Embryonic facial prominence (tissue), 1 donor: ENCODE measurements at regions not wholly inside any gene's neighbourhood (a gene's known extent, or its start where the extent isn't known, plus 50 kb on each side); places are given as distances from the start of the nearest gene placed in this dataset.

Experiments used
- DNase-seq: peaks from one replicate; pipeline ENCODE4 v3.0.0-alpha.2; 2016; ENCODE audit errors: extremely low spot score

GRCh38 chr10:111504376-111504775 lies 427.5 kb downstream of the ADRA2A start:
- no peak for DNase-seq

- no peak for DNase-seq
Measured at GRCh38 chr10:111506266-111507034, 429.6 kb downstream of the ADRA2A start.

- no peak for DNase-seq
Measured at GRCh38 chr10:111511751-111512150, 434.9 kb downstream of the ADRA2A start.

GRCh38 chr10:111515264-111515663 lies 438.4 kb downstream of the ADRA2A start:
- no peak for DNase-seq

- DNase-seq: no peak
Measured at GRCh38 chr10:111515706-111516105, 438.9 kb downstream of the ADRA2A start.

GRCh38 chr10:111516144-111516543 lies 439.3 kb downstream of the ADRA2A start:
- no peak for DNase-seq

- no peak for DNase-seq
Measured at GRCh38 chr10:111522141-111522540, 445.3 kb downstream of the ADRA2A start.

GRCh38 chr10:111522551-111522950 lies 445.7 kb downstream of the ADRA2A start:
- DNase-seq: no peak

GRCh38 chr10:111523016-111523415 lies 446.2 kb downstream of the ADRA2A start:
- DNase-seq: no peak

- no peak for DNase-seq
Measured at GRCh38 chr10:111524134-111524533, 447.3 kb downstream of the ADRA2A start.

GRCh38 chr10:111525696-111526095 lies 448.9 kb downstream of the ADRA2A start:
- DNase-seq: no peak

GRCh38 chr10:111531690-111532089 lies 454.9 kb downstream of the ADRA2A start:
- DNase-seq: no peak

GRCh38 chr10:111532139-111532538 lies 455.3 kb downstream of the ADRA2A start:
- DNase-seq: no peak

- no peak for DNase-seq
Measured at GRCh38 chr10:111539246-111539645, 462.4 kb downstream of the ADRA2A start.

GRCh38 chr10:111543854-111544253 lies 467.0 kb downstream of the ADRA2A start:
- no peak for DNase-seq

- no peak for DNase-seq
Measured at GRCh38 chr10:111545861-111546605, 469.2 kb downstream of the ADRA2A start.

GRCh38 chr10:111548084-111548726 lies 471.4 kb downstream of the ADRA2A start:
- no peak for DNase-seq

GRCh38 chr10:111551001-111551400 lies 474.2 kb downstream of the ADRA2A start:
- DNase-seq: no peak

GRCh38 chr10:111556666-111557065 lies 479.8 kb downstream of the ADRA2A start:
- no peak for DNase-seq

- DNase-seq: no peak
Measured at GRCh38 chr10:111558211-111558610, 481.4 kb downstream of the ADRA2A start.

GRCh38 chr10:111560027-111560426 lies 483.2 kb downstream of the ADRA2A start:
- no peak for DNase-seq

GRCh38 chr10:111561124-111561523 lies 484.3 kb downstream of the ADRA2A start:
- no peak for DNase-seq

GRCh38 chr10:111565542-111565941 lies 488.7 kb downstream of the ADRA2A start:
- no peak for DNase-seq
